Mesendoderm (in vitro differentiated cells): ENCODE measurements at regions not wholly inside any gene's neighbourhood (a gene's known extent, or its start where the extent isn't known, plus 50 kb on each side); places are given as distances from the start of the nearest gene placed in this dataset.

Experiments
- DNase-seq: peaks from one replicate; pipeline ENCODE4 v3.0.0; 2013
- H2AK5ac ChIP-seq: 2 replicates; pipeline ENCODE4 v1.6.1; 2013; ENCODE audit warnings: low read length, inconsistent platforms
- H2BK120ac ChIP-seq: 2 replicates; pipeline ENCODE4 v1.6.1; 2013; ENCODE audit warnings: low read depth, mild to moderate bottlenecking, low read length, moderate library complexity, mixed read lengths
- H2BK15ac ChIP-seq: replicated peaks from 2 replicates; pipeline ENCODE4 v1.6.1; 2013; ENCODE audit warnings: low read depth, mild to moderate bottlenecking, moderate library complexity
- H2BK5ac ChIP-seq: 2 replicates; pipeline ENCODE4 v1.6.1; 2013; ENCODE audit warnings: low read length, inconsistent platforms
- H3K18ac ChIP-seq: 2 replicates; pipeline ENCODE4 v1.6.1; 2013; ENCODE audit warnings: mild to moderate bottlenecking, low read length, mixed read lengths
- H3K23ac ChIP-seq: one replicate; pipeline ENCODE4 v1.6.1; 2013; ENCODE audit warnings: low read length
- H3K27ac ChIP-seq: 2 replicates; pipeline ENCODE4 v1.5.1; 2013; ENCODE audit warnings: low read depth, mild to moderate bottlenecking, inconsistent platforms, low read length, moderate library complexity
- H3K27me3 ChIP-seq: 2 replicates; pipeline ENCODE4 v1.6.1; 2013; ENCODE audit warnings: low read length, control low read depth, mild to moderate bottlenecking, inconsistent platforms; ENCODE audit not compliant: insufficient read depth, poor library complexity
- H3K36me3 ChIP-seq: 2 replicates; pipeline ENCODE4 v1.6.1; 2013; ENCODE audit warnings: low read length, inconsistent platforms; ENCODE audit not compliant: control insufficient read depth, insufficient read depth
- H3K4ac ChIP-seq: one replicate; pipeline ENCODE4 v1.6.1; 2013; ENCODE audit warnings: low read depth, mild to moderate bottlenecking, low read length, moderate library complexity
- H3K4me1 ChIP-seq: 2 replicates; pipeline ENCODE4 v1.6.1; 2013; ENCODE audit warnings: low read depth, low read length, inconsistent platforms; ENCODE audit not compliant: control insufficient read depth
- H3K4me2 ChIP-seq: 2 replicates; pipeline ENCODE4 v1.6.1; 2013; ENCODE audit warnings: low read length
- H3K4me3 ChIP-seq: 2 replicates; pipeline ENCODE4 v1.5.1; 2013; ENCODE audit warnings: mild to moderate bottlenecking, low read length
- H3K56ac ChIP-seq: one replicate; pipeline ENCODE4 v1.6.1; 2013; ENCODE audit warnings: low read length
- H3K79me1 ChIP-seq: 2 replicates; pipeline ENCODE4 v1.6.1; 2013; ENCODE audit warnings: low read length, inconsistent platforms
- H3K79me2 ChIP-seq: 2 replicates; pipeline ENCODE4 v1.6.1; 2013; ENCODE audit warnings: mild to moderate bottlenecking, low read length; ENCODE audit not compliant: control insufficient read depth, insufficient read depth
- H3K9ac ChIP-seq: 2 replicates; pipeline ENCODE4 v1.6.1; 2013; ENCODE audit warnings: low read length, inconsistent platforms
- H4K5ac ChIP-seq: one replicate; pipeline ENCODE4 v1.6.1; 2013; ENCODE audit warnings: low read length
- H4K8ac ChIP-seq: one replicate; pipeline ENCODE4 v1.6.1; 2013; ENCODE audit warnings: low read depth, mild to moderate bottlenecking, control low read depth, low read length, moderate library complexity
- WGBS: extraction: QIAGEN DNeasy Blood & Tissue Kit; methylation state at CpG from one replicate; pipeline ENCODE4 v1.1.7; 2013; ENCODE audit warnings: low lambda C conversion rate, missing lambda C conversion rate; ENCODE audit not compliant: insufficient coverage; ENCODE audit errors: extremely low coverage; 5-methylcytosine and 5-hydroxymethylcytosine counted together

DNA sequence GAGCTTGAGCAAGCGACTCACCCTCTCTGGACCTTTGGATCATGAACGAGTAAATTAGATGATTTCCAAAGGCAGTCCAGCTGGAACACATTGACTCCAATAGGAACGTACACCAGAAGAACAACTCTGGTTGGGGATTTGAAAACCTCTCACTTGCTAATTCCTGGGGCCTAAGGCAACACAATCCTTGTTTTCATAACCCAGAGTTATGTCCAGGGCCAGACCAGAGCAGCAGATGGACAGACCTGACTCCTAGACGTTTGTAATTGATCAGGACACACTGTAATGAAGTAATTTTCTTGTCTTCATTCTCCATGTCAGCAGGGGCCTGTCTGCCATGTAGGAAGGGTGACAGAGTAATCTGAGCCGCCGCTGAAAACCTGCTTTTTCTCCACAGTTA lies 283.9 kb downstream of the IDS start:
- no peak overlapping the region for H2BK15ac ChIP-seq
- H3K18ac ChIP-seq: no peak overlapping the region
- no peak overlapping the region for H3K4me2 ChIP-seq
- no peak overlapping the region for H4K5ac ChIP-seq
- no peaks in the 10 kb centered on the region for H3K27me3 ChIP-seq
- no peak overlapping the region for H3K9ac ChIP-seq
- no peaks in the 10 kb centered on the region for H3K79me1 ChIP-seq
- H3K56ac ChIP-seq: no peak overlapping the region
- WGBS: no CpG with 5 or more reads among the region's 6 CpGs
- DNase-seq: no peak
- no peak overlapping the region for H3K23ac ChIP-seq
- H3K4me3 ChIP-seq: no peak overlapping the region
- no peak overlapping the region for H2BK120ac ChIP-seq
- no peak overlapping the region for H3K4ac ChIP-seq
- no peak overlapping the region for H2AK5ac ChIP-seq
- no peaks in the 10 kb centered on the region for H3K36me3 ChIP-seq
- H4K8ac ChIP-seq: no peak overlapping the region
- H3K4me1 ChIP-seq: no peaks in the 10 kb centered on the region
- H2BK5ac ChIP-seq: no peak overlapping the region
- H3K27ac ChIP-seq: no peak overlapping the region
- no peaks in the 10 kb centered on the region for H3K79me2 ChIP-seq

DNA sequence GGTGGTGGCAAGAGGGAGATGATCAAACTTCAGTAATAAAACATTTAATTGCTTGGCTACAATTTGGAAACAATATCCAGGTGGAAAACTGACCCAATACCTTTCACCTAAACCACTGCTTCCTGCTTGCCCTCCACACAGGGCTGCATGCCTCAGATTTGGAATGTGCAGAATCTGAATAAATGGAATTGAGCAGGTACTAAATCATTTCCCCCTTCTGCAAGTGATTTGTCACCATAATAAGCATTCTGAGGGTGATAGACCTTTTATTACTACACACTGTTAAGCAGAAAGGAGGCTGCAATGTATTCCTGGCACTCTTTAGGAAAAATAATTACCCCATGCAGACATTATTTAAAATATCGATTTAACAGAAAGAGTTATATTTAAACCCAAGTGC lies 291.8 kb downstream of the IDS start:
- H3K56ac ChIP-seq: no peak overlapping the region
- no peaks in the 10 kb centered on the region for H3K79me1 ChIP-seq
- no peak overlapping the region for H4K5ac ChIP-seq
- no peaks in the 10 kb centered on the region for H3K27me3 ChIP-seq
- no peak overlapping the region for H3K4ac ChIP-seq
- no peak overlapping the region for H2BK120ac ChIP-seq
- no peak overlapping the region for H3K9ac ChIP-seq
- H2BK15ac ChIP-seq: no peak overlapping the region
- no peak for DNase-seq
- H3K18ac ChIP-seq: no peak overlapping the region
- H3K23ac ChIP-seq: no peak overlapping the region
- H2BK5ac ChIP-seq: no peak overlapping the region
- no peak overlapping the region for H4K8ac ChIP-seq
- H3K79me2 ChIP-seq: no peaks in the 10 kb centered on the region
- no CpG with 5 or more reads among the region's 1 CpG for WGBS
- no peak overlapping the region for H3K4me2 ChIP-seq
- no peaks in the 10 kb centered on the region for H3K36me3 ChIP-seq
- no peak overlapping the region for H3K27ac ChIP-seq
- H3K4me3 ChIP-seq: no peak overlapping the region
- no peak overlapping the region for H2AK5ac ChIP-seq
- no peaks in the 10 kb centered on the region for H3K4me1 ChIP-seq

DNA sequence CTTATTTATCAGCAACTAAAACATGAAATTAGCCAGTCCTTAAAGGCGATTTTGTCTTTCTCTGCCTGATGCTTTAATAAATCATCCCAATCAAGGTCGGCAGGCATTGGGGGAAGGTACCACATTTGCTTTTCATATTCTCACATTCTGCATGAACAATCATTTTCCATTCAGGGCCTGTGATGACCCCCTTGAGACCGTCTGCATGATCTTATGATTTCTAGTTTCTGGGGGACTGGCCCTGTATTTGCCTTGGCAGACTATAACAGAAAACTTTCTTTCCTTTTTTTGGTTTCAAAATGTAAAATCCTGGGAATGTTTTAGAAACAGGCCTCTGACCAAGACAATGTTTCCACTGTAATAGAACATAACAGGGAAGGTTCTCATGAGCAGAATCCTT lies 296.8 kb downstream of the IDS start:
- no peak overlapping the region for H3K23ac ChIP-seq
- H3K79me1 ChIP-seq: no peaks in the 10 kb centered on the region
- H2BK15ac ChIP-seq: no peak overlapping the region
- no peak for DNase-seq
- no peaks in the 10 kb centered on the region for H3K79me2 ChIP-seq
- no peak overlapping the region for H3K4ac ChIP-seq
- no peak overlapping the region for H3K27ac ChIP-seq
- H2AK5ac ChIP-seq: no peak overlapping the region
- no peak overlapping the region for H2BK120ac ChIP-seq
- H3K18ac ChIP-seq: no peak overlapping the region
- H3K4me2 ChIP-seq: no peak overlapping the region
- no peak overlapping the region for H2BK5ac ChIP-seq
- H3K56ac ChIP-seq: no peak overlapping the region
- no peak overlapping the region for H4K8ac ChIP-seq
- H3K4me3 ChIP-seq: no peak overlapping the region
- no peaks in the 10 kb centered on the region for H3K4me1 ChIP-seq
- H4K5ac ChIP-seq: no peak overlapping the region
- no CpG with 5 or more reads among the region's 3 CpGs for WGBS
- no peaks in the 10 kb centered on the region for H3K27me3 ChIP-seq
- H3K9ac ChIP-seq: no peak overlapping the region
- no peaks in the 10 kb centered on the region for H3K36me3 ChIP-seq

DNA sequence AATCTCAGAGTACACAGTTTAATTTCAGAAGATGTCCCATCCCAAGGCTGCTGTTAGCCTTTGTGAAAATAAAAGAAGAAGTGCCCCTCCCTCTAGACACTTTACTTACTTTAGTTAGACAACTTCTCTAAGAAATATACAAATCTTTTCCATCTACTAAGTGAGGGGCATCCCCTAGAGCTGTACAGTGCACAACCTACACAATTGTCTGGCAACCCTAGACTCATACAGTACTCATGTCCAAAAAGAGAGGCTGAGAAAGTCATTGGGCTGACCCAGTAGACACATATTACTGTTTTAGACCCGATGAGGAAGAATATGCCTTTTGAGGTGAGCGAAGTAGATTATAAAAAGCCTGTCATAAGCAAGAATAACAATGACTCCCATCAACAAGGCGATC lies 297.6 kb downstream of the IDS start:
- Histone ChIP-seq H3K56ac (no peak overlapping the region), H3K4me3 (no peak overlapping the region), H4K8ac (no peak overlapping the region), H3K4me1 (no peaks in the 10 kb centered on the region), H3K36me3 (no peaks in the 10 kb centered on the region), H3K27ac (no peak overlapping the region), H2AK5ac (no peak overlapping the region), H2BK120ac (no peak overlapping the region), H3K79me2 (no peaks in the 10 kb centered on the region), H3K23ac (no peak overlapping the region), H4K5ac (no peak overlapping the region), H2BK5ac (no peak overlapping the region), H3K9ac (no peak overlapping the region), H3K4ac (no peak overlapping the region), H2BK15ac (no peak overlapping the region), H3K27me3 (no peaks in the 10 kb centered on the region), H3K18ac (no peak overlapping the region), H3K4me2 (no peak overlapping the region), H3K79me1 (no peaks in the 10 kb centered on the region)
- no CpG with 5 or more reads among the region's 3 CpGs for WGBS
- no peak for DNase-seq

DNA sequence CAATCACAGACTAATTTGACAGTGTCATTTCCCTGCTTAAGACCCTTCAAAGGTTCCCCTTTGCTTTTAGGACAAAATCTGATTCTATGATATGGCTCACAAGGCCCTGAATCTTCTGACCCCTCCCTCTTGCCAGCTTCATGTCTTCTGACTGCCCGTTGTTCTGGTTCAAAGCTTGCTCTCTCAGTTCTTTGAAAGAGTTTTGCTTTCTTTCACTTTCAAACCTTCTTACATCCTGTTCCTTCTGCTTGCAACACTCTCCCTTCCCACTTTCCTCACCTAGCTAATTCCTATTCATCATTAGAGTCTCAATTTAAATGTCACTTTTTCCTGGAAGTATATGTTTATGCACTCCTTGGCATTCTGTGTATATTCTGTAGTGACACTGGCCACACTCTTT lies 299.2 kb downstream of the IDS start:
- H3K9ac ChIP-seq: no peak overlapping the region
- H2AK5ac ChIP-seq: no peak overlapping the region
- H3K27me3 ChIP-seq: no peaks in the 10 kb centered on the region
- no peak overlapping the region for H3K23ac ChIP-seq
- H4K5ac ChIP-seq: no peak overlapping the region
- no CpG with 5 or more reads among the region's 1 CpG for WGBS
- H3K4ac ChIP-seq: no peak overlapping the region
- H3K56ac ChIP-seq: no peak overlapping the region
- no peak overlapping the region for H3K4me3 ChIP-seq
- H2BK120ac ChIP-seq: no peak overlapping the region
- H2BK5ac ChIP-seq: no peak overlapping the region
- no peak overlapping the region for H3K27ac ChIP-seq
- H3K79me2 ChIP-seq: no peaks in the 10 kb centered on the region
- no peak for DNase-seq
- no peaks in the 10 kb centered on the region for H3K36me3 ChIP-seq
- H4K8ac ChIP-seq: no peak overlapping the region
- H3K79me1 ChIP-seq: no peaks in the 10 kb centered on the region
- no peak overlapping the region for H2BK15ac ChIP-seq
- no peak overlapping the region for H3K4me2 ChIP-seq
- H3K18ac ChIP-seq: no peak overlapping the region
- no peaks in the 10 kb centered on the region for H3K4me1 ChIP-seq

DNA sequence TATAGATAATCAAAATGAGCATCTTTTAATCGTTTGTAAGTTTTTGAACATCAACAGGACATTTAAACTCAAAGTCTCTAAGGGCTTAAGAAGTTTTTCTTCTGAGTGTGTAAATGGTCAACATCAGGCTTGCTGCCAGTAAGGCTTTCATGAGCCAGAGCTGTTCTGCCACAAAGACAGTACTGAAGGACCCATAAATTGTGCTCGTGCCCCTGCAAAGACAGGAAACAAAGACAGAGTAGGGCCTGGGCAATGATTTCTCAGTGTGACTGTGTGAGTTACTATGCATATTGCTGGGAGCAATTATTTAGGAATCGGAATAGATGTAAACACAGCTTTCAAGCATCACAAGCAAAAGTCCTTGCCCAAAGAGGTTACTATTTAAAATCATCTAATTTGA lies 300.0 kb downstream of the IDS start:
- WGBS: no CpG with 5 or more reads among the region's 3 CpGs
- no peak overlapping the region for H3K4ac ChIP-seq

More for the DNA sequence above, 300.0 kb downstream of the IDS start:
- Histone ChIP-seq H3K4me3 (no peak overlapping the region), H3K79me1 (no peaks in the 10 kb centered on the region), H3K18ac (no peak overlapping the region), H2AK5ac (no peak overlapping the region), H2BK5ac (no peak overlapping the region), H4K5ac (no peak overlapping the region), H3K4me1 (no peaks in the 10 kb centered on the region), H3K23ac (no peak overlapping the region), H3K56ac (no peak overlapping the region), H4K8ac (no peak overlapping the region), H2BK120ac (no peak overlapping the region), H3K27ac (no peak overlapping the region), H3K27me3 (no peaks in the 10 kb centered on the region), H3K36me3 (no peaks in the 10 kb centered on the region), H2BK15ac (no peak overlapping the region), H3K4me2 (no peak overlapping the region), H3K9ac (no peak overlapping the region), H3K79me2 (no peaks in the 10 kb centered on the region)
- no peak for DNase-seq
